ENCODE measurements at regions not wholly inside any gene's neighbourhood (a gene's known extent, or its start where the extent isn't known, plus 50 kb on each side); places are given as distances from the start of the nearest gene placed in this dataset.
"Not testable (repeated sequence)": the region's sequence is repeated elsewhere in the genome, so short reads cannot be mapped to it uniquely, and the experiment has no call there.

- H3K4me3 ChIP-seq (ENCODE audit: low read depth, low read length), result no peak overlapping the region
- DNase-seq (ENCODE audit: low read depth), result no peak
These were observed 134.8 kb downstream of the NUFIP1 start for GRCh38 chr13:44854313-44855060.

GRCh38 chr13:44853641-44854040, 135.6 kb downstream of the NUFIP1 start:
- H3K4me3 ChIP-seq (ENCODE audit: low read depth, low read length), result no peak overlapping the region

GRCh38 chr13:44848920-44849676, 140.2 kb downstream of the NUFIP1 start:
- no peak for DNase-seq (ENCODE audit: low read depth)
- H3K4me3 ChIP-seq (ENCODE audit: low read depth, low read length), result no peak overlapping the region

More at GRCh38 chr13:44853641-44854040, 135.6 kb downstream of the NUFIP1 start:
- no peak for DNase-seq (ENCODE audit: low read depth)

- DNase-seq (ENCODE audit: low read depth); H3K4me3 ChIP-seq (ENCODE audit: low read depth, low read length): not testable (repeated sequence)
These were observed 143.8 kb downstream of the NUFIP1 start for GRCh38 chr13:44845281-44846058.

GRCh38 chr13:44844786-44845185, 144.5 kb downstream of the NUFIP1 start:
- no peak overlapping the region for H3K4me3 ChIP-seq (ENCODE audit: low read depth, low read length)
- DNase-seq (ENCODE audit: low read depth), result no peak

GRCh38 chr13:44843403-44843802, 145.9 kb downstream of the NUFIP1 start:
- DNase-seq (ENCODE audit: low read depth), result no peak
- no peak overlapping the region for H3K4me3 ChIP-seq (ENCODE audit: low read depth, low read length)

- DNase-seq (ENCODE audit: low read depth), result no peak
- H3K4me3 ChIP-seq (ENCODE audit: low read depth, low read length), result no peak overlapping the region
These were observed 147.1 kb downstream of the NUFIP1 start for GRCh38 chr13:44842158-44842557.

- no peak overlapping the region for H3K4me3 ChIP-seq (ENCODE audit: low read depth, low read length)
- DNase-seq (ENCODE audit: low read depth), result no peak
These were observed 149.1 kb downstream of the NUFIP1 start for GRCh38 chr13:44840131-44840530.

GRCh38 chr13:44837250-44837649, 152.0 kb downstream of the NUFIP1 start:
- no peak for DNase-seq (ENCODE audit: low read depth)
- no peak overlapping the region for H3K4me3 ChIP-seq (ENCODE audit: low read depth, low read length)

- no peak overlapping the region for H3K4me3 ChIP-seq (ENCODE audit: low read depth, low read length)
- no peak for DNase-seq (ENCODE audit: low read depth)
These were observed 154.9 kb downstream of the NUFIP1 start for GRCh38 chr13:44834404-44834803.

- no peak overlapping the region for H3K4me3 ChIP-seq (ENCODE audit: low read depth, low read length)
- DNase-seq (ENCODE audit: low read depth), result no peak
These were observed 155.6 kb downstream of the NUFIP1 start for GRCh38 chr13:44833626-44834025.

- DNase-seq (ENCODE audit: low read depth), result no peak
- H3K4me3 ChIP-seq (ENCODE audit: low read depth, low read length), result no peak overlapping the region
These were observed 156.1 kb downstream of the NUFIP1 start for GRCh38 chr13:44833139-44833538.

GRCh38 chr13:44826591-44827350, 162.5 kb downstream of the NUFIP1 start:
- no peak overlapping the region for H3K4me3 ChIP-seq (ENCODE audit: low read depth, low read length)
- DNase-seq (ENCODE audit: low read depth), result no peak

GRCh38 chr13:44825953-44826352, 163.3 kb downstream of the NUFIP1 start:
- no peak for DNase-seq (ENCODE audit: low read depth)
- no peak overlapping the region for H3K4me3 ChIP-seq (ENCODE audit: low read depth, low read length)

- not testable (repeated sequence) for DNase-seq (ENCODE audit: low read depth); H3K4me3 ChIP-seq (ENCODE audit: low read depth, low read length)
These were observed 165.7 kb downstream of the NUFIP1 start for GRCh38 chr13:44823555-44823954.

- DNase-seq (ENCODE audit: low read depth), result no peak
- no peak overlapping the region for H3K4me3 ChIP-seq (ENCODE audit: low read depth, low read length)
These were observed 167.0 kb downstream of the NUFIP1 start for GRCh38 chr13:44822291-44822690.

- no peak for DNase-seq (ENCODE audit: low read depth)
- no peak overlapping the region for H3K4me3 ChIP-seq (ENCODE audit: low read depth, low read length)
These were observed 169.5 kb downstream of the NUFIP1 start for GRCh38 chr13:44819772-44820171.

GRCh38 chr13:44819245-44819644, 170.0 kb downstream of the NUFIP1 start:
- DNase-seq (ENCODE audit: low read depth), result no peak
- no peak overlapping the region for H3K4me3 ChIP-seq (ENCODE audit: low read depth, low read length)

- DNase-seq (ENCODE audit: low read depth), result no peak
- H3K4me3 ChIP-seq (ENCODE audit: low read depth, low read length), result no peak overlapping the region
These were observed 170.8 kb downstream of the NUFIP1 start for GRCh38 chr13:44818428-44818827.

Measured in skeletal muscle cell (primary cell).